ENCODE measurements at regions not wholly inside any gene's neighbourhood (a gene's known extent, or its start where the extent isn't known, plus 50 kb on each side); places are given as distances from the start of the nearest gene placed in this dataset.
"Not testable (repeated sequence)": the region's sequence is repeated elsewhere in the genome, so short reads cannot be mapped to it uniquely, and the experiment has no call there.

DNA sequence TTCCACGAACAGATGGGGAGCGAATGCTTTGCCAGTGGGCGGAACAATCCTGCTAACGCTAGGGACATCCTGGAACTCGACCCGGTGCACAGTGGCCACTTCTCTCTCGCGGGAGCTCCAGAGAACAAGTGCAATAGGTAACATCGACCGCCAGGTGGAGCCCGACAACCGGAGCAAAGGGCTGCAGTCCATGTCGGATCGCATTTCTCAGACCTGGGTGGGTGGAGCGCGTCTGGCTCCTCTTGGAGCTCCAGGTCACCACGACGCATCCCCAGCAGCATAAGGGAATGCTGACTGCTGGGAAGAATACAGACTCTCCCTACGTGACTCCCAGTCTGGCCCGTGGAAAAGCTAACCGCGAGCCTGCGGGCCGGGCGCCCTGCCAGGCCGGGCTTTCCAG, 1360.7 kb downstream of the SPATA31A7 start:
- in situ Hi-C loops (cut with MboI); FAIRE-seq; H3K27ac ChIP-seq (ENCODE audit: control insufficient read depth, insufficient read depth); DNase-seq (ENCODE audit: low read depth, low spot score); BruUV-seq (replicated peaks); RAD21 ChIA-PET (ENCODE audit: unreplicated experiment); H3K4me2 ChIP-seq (ENCODE audit: control insufficient read depth, insufficient read depth); H3K4me3 ChIP-seq; H3K4me1 ChIP-seq (ENCODE audit: control insufficient read depth, insufficient read depth, low read length); H3K9me3 ChIP-seq (replicated peaks; ENCODE audit: control insufficient read depth, insufficient read depth, low read length); POLR2A ChIA-PET; H3K79me2 ChIP-seq (ENCODE audit: control insufficient read depth, insufficient read depth, low read length); H2AFZ ChIP-seq (ENCODE audit: control insufficient read depth, low read depth, low read length); CTCF ChIA-PET; H3K9ac ChIP-seq (ENCODE audit: control insufficient read depth, insufficient read depth, low read length); intact Hi-C loops (cut with micrococcal nuclease; ENCODE audit: unreplicated experiment); H3K36me3 ChIP-seq (ENCODE audit: control insufficient read depth in 2 of 2, insufficient read depth in 2 of 2, low read length in 1 of 2); H3K27me3 ChIP-seq (replicated peaks in 1 of 2; ENCODE audit: control insufficient read depth in 2 of 2, insufficient read depth in 2 of 2, low read length in 1 of 2); H4K20me1 ChIP-seq (ENCODE audit: control insufficient read depth, insufficient read depth); SMC1A ChIA-PET (ENCODE audit: uncharacterized antibody, unreplicated experiment): not testable (repeated sequence)
- peak; percentile 77 for ATAC-seq
- TF ChIP-seq, protein P1, sequence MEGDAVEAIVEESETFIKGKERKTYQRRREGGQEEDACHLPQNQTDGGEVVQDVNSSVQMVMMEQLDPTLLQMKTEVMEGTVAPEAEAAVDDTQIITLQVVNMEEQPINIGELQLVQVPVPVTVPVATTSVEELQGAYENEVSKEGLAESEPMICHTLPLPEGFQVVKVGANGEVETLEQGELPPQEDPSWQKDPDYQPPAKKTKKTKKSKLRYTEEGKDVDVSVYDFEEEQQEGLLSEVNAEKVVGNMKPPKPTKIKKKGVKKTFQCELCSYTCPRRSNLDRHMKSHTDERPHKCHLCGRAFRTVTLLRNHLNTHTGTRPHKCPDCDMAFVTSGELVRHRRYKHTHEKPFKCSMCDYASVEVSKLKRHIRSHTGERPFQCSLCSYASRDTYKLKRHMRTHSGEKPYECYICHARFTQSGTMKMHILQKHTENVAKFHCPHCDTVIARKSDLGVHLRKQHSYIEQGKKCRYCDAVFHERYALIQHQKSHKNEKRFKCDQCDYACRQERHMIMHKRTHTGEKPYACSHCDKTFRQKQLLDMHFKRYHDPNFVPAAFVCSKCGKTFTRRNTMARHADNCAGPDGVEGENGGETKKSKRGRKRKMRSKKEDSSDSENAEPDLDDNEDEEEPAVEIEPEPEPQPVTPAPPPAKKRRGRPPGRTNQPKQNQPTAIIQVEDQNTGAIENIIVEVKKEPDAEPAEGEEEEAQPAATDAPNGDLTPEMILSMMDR (IDR thresholded peaks at IDR 0.05 in 2 of 3, conservative IDR thresholded peaks at IDR 0.05 in 1 of 3; ENCODE audit: control insufficient read depth in 2 of 3, extremely low read depth in 1 of 3, insufficient read depth in 1 of 3, low read depth in 3 of 3, low read length in 3 of 3): 0 out of 6 replicates have a peak, but pooled peaks of 1 of the 3 experiments have one; percentile 8
- WGBS (ENCODE audit: insufficient coverage, insufficient replicate concordance, low lambda C conversion rate, missing lambda C conversion rate): 0% methylated on average over 2 of the region's 26 CpGs

- FAIRE-seq; H3K4me2 ChIP-seq (ENCODE audit: control insufficient read depth, insufficient read depth); H3K9ac ChIP-seq (ENCODE audit: control insufficient read depth, insufficient read depth, low read length); H4K20me1 ChIP-seq (ENCODE audit: control insufficient read depth, insufficient read depth); H3K9me3 ChIP-seq (replicated peaks; ENCODE audit: control insufficient read depth, insufficient read depth, low read length); H3K27me3 ChIP-seq (replicated peaks in 1 of 2; ENCODE audit: control insufficient read depth in 2 of 2, insufficient read depth in 2 of 2, low read length in 1 of 2); SMC1A ChIA-PET (ENCODE audit: uncharacterized antibody, unreplicated experiment); BruUV-seq (replicated peaks); CTCF ChIA-PET; ATAC-seq; H3K36me3 ChIP-seq (ENCODE audit: control insufficient read depth in 2 of 2, insufficient read depth in 2 of 2, low read length in 1 of 2); RAD21 ChIA-PET (ENCODE audit: unreplicated experiment); H2AFZ ChIP-seq (ENCODE audit: control insufficient read depth, low read depth, low read length); POLR2A ChIA-PET; H3K4me1 ChIP-seq (ENCODE audit: control insufficient read depth, insufficient read depth, low read length); H3K79me2 ChIP-seq (ENCODE audit: control insufficient read depth, insufficient read depth, low read length); DNase-seq (ENCODE audit: low read depth, low spot score); H3K4me3 ChIP-seq; intact Hi-C loops (cut with micrococcal nuclease; ENCODE audit: unreplicated experiment); in situ Hi-C loops (cut with MboI); H3K27ac ChIP-seq (ENCODE audit: control insufficient read depth, insufficient read depth): not testable (repeated sequence)
- WGBS (ENCODE audit: insufficient coverage, insufficient replicate concordance, low lambda C conversion rate, missing lambda C conversion rate): 37% methylated on average over 4 of the region's 8 CpGs
Observed at GRCh38 chr9:62560603-62561002, 1370.8 kb downstream of the SPATA31A7 start.

DNA sequence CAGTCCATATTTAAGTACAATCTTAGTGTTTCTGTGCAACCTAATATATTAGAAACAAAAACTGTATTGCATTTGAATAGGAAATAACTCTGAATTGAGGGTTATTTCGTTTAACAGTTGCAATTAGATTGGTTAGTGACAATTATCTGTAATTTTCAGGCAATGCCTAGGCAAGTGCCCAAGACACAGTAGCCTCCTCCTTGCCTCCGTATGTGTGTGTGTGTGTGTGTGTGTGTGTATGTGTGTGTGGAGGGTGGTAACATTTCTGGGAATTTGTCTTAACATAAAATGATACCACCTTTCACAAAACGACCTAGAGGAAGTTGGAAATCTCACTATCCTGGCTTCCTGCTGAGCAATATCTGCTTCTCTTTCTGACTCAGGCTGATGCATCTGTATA, 1375.3 kb downstream of the SPATA31A7 start:
- H3K4me1 ChIP-seq (ENCODE audit: control insufficient read depth, insufficient read depth, low read length); H3K36me3 ChIP-seq (ENCODE audit: control insufficient read depth in 2 of 2, insufficient read depth in 2 of 2, low read length in 1 of 2); BruUV-seq (replicated peaks); SMC1A ChIA-PET (ENCODE audit: uncharacterized antibody, unreplicated experiment); H2AFZ ChIP-seq (ENCODE audit: control insufficient read depth, low read depth, low read length); H3K27ac ChIP-seq (ENCODE audit: control insufficient read depth, insufficient read depth); FAIRE-seq; CTCF ChIA-PET; H3K4me3 ChIP-seq; H3K27me3 ChIP-seq (replicated peaks in 1 of 2; ENCODE audit: control insufficient read depth in 2 of 2, insufficient read depth in 2 of 2, low read length in 1 of 2); H3K4me2 ChIP-seq (ENCODE audit: control insufficient read depth, insufficient read depth); RAD21 ChIA-PET (ENCODE audit: unreplicated experiment); intact Hi-C loops (cut with micrococcal nuclease; ENCODE audit: unreplicated experiment); ATAC-seq; in situ Hi-C loops (cut with MboI); DNase-seq (ENCODE audit: low read depth, low spot score); H4K20me1 ChIP-seq (ENCODE audit: control insufficient read depth, insufficient read depth); H3K9ac ChIP-seq (ENCODE audit: control insufficient read depth, insufficient read depth, low read length); H3K9me3 ChIP-seq (replicated peaks; ENCODE audit: control insufficient read depth, insufficient read depth, low read length); POLR2A ChIA-PET; H3K79me2 ChIP-seq (ENCODE audit: control insufficient read depth, insufficient read depth, low read length): not testable (repeated sequence)
- 4% methylated on average over 2 of the region's 3 CpGs for WGBS (ENCODE audit: insufficient coverage, insufficient replicate concordance, low lambda C conversion rate, missing lambda C conversion rate)

GRCh38 chr9:62566430-62566829, 1376.6 kb downstream of the SPATA31A7 start:
- H2AFZ ChIP-seq (ENCODE audit: control insufficient read depth, low read depth, low read length); H3K4me3 ChIP-seq; SMC1A ChIA-PET (ENCODE audit: uncharacterized antibody, unreplicated experiment); in situ Hi-C loops (cut with MboI); CTCF ChIA-PET; H3K4me1 ChIP-seq (ENCODE audit: control insufficient read depth, insufficient read depth, low read length); H3K27ac ChIP-seq (ENCODE audit: control insufficient read depth, insufficient read depth); H3K27me3 ChIP-seq (replicated peaks in 1 of 2; ENCODE audit: control insufficient read depth in 2 of 2, insufficient read depth in 2 of 2, low read length in 1 of 2); H3K4me2 ChIP-seq (ENCODE audit: control insufficient read depth, insufficient read depth); ATAC-seq; BruUV-seq (replicated peaks); RAD21 ChIA-PET (ENCODE audit: unreplicated experiment); DNase-seq (ENCODE audit: low read depth, low spot score); intact Hi-C loops (cut with micrococcal nuclease; ENCODE audit: unreplicated experiment); POLR2A ChIA-PET; H3K9me3 ChIP-seq (replicated peaks; ENCODE audit: control insufficient read depth, insufficient read depth, low read length); FAIRE-seq; H4K20me1 ChIP-seq (ENCODE audit: control insufficient read depth, insufficient read depth); H3K9ac ChIP-seq (ENCODE audit: control insufficient read depth, insufficient read depth, low read length); H3K79me2 ChIP-seq (ENCODE audit: control insufficient read depth, insufficient read depth, low read length); H3K36me3 ChIP-seq (ENCODE audit: control insufficient read depth in 2 of 2, insufficient read depth in 2 of 2, low read length in 1 of 2): not testable (repeated sequence)
- WGBS (ENCODE audit: insufficient coverage, insufficient replicate concordance, low lambda C conversion rate, missing lambda C conversion rate): no CpG with 5 or more reads among the region's 4 CpGs

Data from GM12878 (cell line).